Cardiac fibroblast (primary cell): ENCODE measurements at regions not wholly inside any gene's neighbourhood (a gene's known extent, or its start where the extent isn't known, plus 50 kb on each side); places are given as distances from the start of the nearest gene placed in this dataset.

Experiments
- DNase-seq, 2 donors: peaks; one replicate each; pipeline versions ENCODE4 v3.0.0 to v3.0.0-alpha.2; 2010; ENCODE audit warnings: low read depth in 2 of 2
- H3K4me3 ChIP-seq, 2 donors: replicated peaks in 1 of 2; 1 replicate in 1 of 2; 2 replicates in 1 of 2; pipeline ENCODE4 v1.5.1; 2011; ENCODE audit warnings: low read depth in 2 of 2, low read length in 2 of 2, mild to moderate bottlenecking in 2 of 2, moderate library complexity in 1 of 2
- TF ChIP-seq, protein P1 (sequence below): IDR thresholded peaks from one replicate; pipeline ENCODE4 v1.5.1; 2011; ENCODE audit warnings: low read depth, mild to moderate bottlenecking, low read length, inconsistent platforms

- H3K4me3 ChIP-seq = no peak overlapping the region
- no peak for DNase-seq
- TF ChIP-seq, protein P1, sequence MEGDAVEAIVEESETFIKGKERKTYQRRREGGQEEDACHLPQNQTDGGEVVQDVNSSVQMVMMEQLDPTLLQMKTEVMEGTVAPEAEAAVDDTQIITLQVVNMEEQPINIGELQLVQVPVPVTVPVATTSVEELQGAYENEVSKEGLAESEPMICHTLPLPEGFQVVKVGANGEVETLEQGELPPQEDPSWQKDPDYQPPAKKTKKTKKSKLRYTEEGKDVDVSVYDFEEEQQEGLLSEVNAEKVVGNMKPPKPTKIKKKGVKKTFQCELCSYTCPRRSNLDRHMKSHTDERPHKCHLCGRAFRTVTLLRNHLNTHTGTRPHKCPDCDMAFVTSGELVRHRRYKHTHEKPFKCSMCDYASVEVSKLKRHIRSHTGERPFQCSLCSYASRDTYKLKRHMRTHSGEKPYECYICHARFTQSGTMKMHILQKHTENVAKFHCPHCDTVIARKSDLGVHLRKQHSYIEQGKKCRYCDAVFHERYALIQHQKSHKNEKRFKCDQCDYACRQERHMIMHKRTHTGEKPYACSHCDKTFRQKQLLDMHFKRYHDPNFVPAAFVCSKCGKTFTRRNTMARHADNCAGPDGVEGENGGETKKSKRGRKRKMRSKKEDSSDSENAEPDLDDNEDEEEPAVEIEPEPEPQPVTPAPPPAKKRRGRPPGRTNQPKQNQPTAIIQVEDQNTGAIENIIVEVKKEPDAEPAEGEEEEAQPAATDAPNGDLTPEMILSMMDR = no peak
Measured at GRCh38 chr5:67880876-67881275, 334.7 kb upstream of the PIK3R1 start.

GRCh38 chr5:67880511-67880805, 335.1 kb upstream of the PIK3R1 start:
- TF ChIP-seq, protein P1 = no peak
- no peak overlapping the region for H3K4me3 ChIP-seq
- DNase-seq = no peak

GRCh38 chr5:67879620-67880510, 335.7 kb upstream of the PIK3R1 start:
- TF ChIP-seq, protein P1 = no peak
- no peak overlapping the region for H3K4me3 ChIP-seq
- DNase-seq = peak; percentile 39 to 56

GRCh38 chr5:67878933-67879332, 336.6 kb upstream of the PIK3R1 start:
- H3K4me3 ChIP-seq = no peak overlapping the region
- peak; percentile 23 to 34 for DNase-seq
- TF ChIP-seq, protein P1 = no peak

DNA sequence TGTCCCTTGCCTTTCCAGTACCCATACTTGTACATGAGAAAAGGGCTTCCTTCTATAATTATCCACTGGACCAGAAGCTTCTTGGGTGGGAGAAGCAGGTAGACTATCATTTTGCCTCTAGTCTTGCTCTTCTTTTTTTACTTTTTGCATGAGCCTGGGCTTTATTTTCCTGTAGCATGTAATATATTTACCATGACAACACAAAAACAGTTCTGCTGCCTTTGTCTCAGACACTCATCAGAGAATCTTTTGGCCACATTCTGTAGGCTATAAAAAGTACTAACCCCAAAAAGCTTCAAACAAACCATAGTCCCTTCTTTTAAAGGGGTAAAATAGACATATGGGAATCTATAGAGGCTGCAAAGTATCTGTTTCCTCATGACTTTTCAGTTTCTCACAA, 339.2 kb upstream of the PIK3R1 start:
- TF ChIP-seq, protein P1 = no peak
- DNase-seq = no peak

GRCh38 chr5:67875601-67876000, 340.0 kb upstream of the PIK3R1 start:
- no peak overlapping the region for H3K4me3 ChIP-seq
- TF ChIP-seq, protein P1 = no peak
- DNase-seq = no peak

More for the DNA sequence above, 339.2 kb upstream of the PIK3R1 start:
- H3K4me3 ChIP-seq = no peak overlapping the region
